T-helper 2 cell treated with Interferon-gamma antibody and Interleukin-4, amounts not matched to agents 5 μg/mL and 100 μg/mL, for 36 hours (primary cell): ENCODE measurements at regions not wholly inside any gene's neighbourhood (a gene's known extent, or its start where the extent isn't known, plus 50 kb on each side); places are given as distances from the start of the nearest gene placed in this dataset.
"Not testable (repeated sequence)": the region's sequence is repeated elsewhere in the genome, so short reads cannot be mapped to it uniquely, and the experiment has no call there.

Source experiments
- DNase-seq: peaks from one replicate; pipeline ENCODE4 v3.0.0; 2021; ENCODE audit warnings: low spot score
- H3K27ac Mint-ChIP-seq: one replicate; pipeline ENCODE4 v1.8.0; 2021; ENCODE audit warnings: mild to moderate bottlenecking, mixed read lengths
- H3K27me3 Mint-ChIP-seq: one replicate; pipeline ENCODE4 v1.8.0; 2021; ENCODE audit warnings: low read depth, mixed read lengths
- H3K36me3 Mint-ChIP-seq: one replicate; pipeline ENCODE4 v1.8.0; 2021; ENCODE audit warnings: low read depth, mixed read lengths
- H3K4me1 Mint-ChIP-seq: one replicate; pipeline ENCODE4 v1.8.0; 2021; ENCODE audit warnings: low read depth, mixed read lengths
- H3K4me3 Mint-ChIP-seq: one replicate; pipeline ENCODE4 v1.8.0; 2022; ENCODE audit warnings: mild to moderate bottlenecking, moderate library complexity, mixed read lengths
- H3K9me3 Mint-ChIP-seq: one replicate; pipeline ENCODE4 v1.8.0; 2021; ENCODE audit warnings: mixed read lengths

DNA sequence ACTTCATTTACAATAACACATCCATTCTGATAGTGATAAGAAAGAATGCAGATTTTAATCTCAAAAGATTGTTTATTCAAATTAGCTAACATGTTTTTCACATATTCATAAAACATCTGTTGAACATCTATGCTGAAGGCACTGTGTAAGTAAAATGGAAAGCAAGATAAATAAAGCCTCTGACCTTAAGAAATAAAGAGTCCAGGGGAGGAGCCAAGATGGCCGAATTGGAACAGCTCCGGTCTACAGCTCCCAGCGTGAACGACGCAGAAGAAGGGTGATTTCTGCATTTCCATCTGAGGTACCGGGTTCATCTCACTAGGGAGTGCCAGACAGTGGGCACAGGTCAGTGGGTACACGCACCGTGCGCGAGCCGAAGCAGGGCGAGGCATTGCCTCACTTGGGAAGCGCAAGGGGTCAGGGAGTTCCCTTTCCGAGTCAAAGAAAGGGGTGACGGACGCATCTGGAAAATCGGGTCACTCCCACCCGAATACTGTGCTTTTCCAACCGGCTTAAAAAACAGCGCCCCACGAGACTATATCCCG, 336.5 kb downstream of the CETN3 start:
- H3K36me3 Mint-ChIP-seq, H3K27me3 Mint-ChIP-seq, H3K27ac Mint-ChIP-seq, H3K4me1 Mint-ChIP-seq, DNase-seq, H3K4me3 Mint-ChIP-seq: not testable (repeated sequence)
- H3K9me3 Mint-ChIP-seq: peaks cover 12% of the 10 kb centered on the region

DNA sequence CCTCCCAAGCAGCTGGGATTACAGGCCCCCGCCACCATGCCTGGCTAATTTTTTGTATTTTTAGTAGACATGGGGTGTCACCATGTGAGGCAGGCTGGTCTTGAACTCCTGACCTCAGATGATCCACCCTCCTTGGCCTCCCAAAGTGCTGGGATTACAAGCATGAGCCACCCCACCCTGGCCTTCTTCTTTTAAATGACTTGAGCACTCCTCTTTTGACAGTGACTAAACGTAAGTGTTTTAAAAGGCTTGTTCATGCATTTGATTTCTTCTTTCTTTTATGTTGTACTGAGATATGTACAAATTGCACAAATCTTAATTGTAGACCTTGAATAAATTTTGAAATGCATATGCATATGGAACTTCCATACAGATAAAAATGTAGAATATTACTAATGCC, 337.9 kb downstream of the CETN3 start:
- Mint-ChIP-seq H3K9me3 (peaks cover 12% of the 10 kb centered on the region), H3K27ac (no peak overlapping the region), H3K36me3 (no peaks in the 10 kb centered on the region), H3K4me1 (no peaks in the 10 kb centered on the region), H3K4me3 (no peak overlapping the region), H3K27me3 (no peaks in the 10 kb centered on the region)
- DNase-seq: no peak

DNA sequence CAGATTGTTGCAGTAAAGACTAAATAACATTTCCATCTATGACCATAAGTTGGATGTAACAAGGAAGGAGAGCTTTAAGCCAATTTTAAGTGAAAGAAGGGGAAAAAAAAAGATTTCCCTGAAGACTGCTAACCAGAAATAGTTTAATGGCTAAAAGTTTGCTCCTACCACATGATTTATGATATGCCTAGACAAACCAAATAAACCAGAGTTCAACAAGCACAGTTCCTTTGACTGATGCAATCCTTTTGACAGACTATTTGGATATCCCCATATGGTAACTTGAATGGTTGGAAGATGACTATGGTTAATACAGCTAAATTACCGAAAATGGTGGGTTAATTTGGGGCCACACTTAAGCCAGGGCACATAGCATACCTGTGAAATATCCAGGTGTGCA, 338.5 kb downstream of the CETN3 start:
- H3K36me3 Mint-ChIP-seq: no peaks in the 10 kb centered on the region
- H3K4me1 Mint-ChIP-seq: no peaks in the 10 kb centered on the region
- DNase-seq: no peak
- H3K27ac Mint-ChIP-seq: no peak overlapping the region
- H3K9me3 Mint-ChIP-seq: peaks cover 12% of the 10 kb centered on the region
- no peaks in the 10 kb centered on the region for H3K27me3 Mint-ChIP-seq
- no peak overlapping the region for H3K4me3 Mint-ChIP-seq

DNA sequence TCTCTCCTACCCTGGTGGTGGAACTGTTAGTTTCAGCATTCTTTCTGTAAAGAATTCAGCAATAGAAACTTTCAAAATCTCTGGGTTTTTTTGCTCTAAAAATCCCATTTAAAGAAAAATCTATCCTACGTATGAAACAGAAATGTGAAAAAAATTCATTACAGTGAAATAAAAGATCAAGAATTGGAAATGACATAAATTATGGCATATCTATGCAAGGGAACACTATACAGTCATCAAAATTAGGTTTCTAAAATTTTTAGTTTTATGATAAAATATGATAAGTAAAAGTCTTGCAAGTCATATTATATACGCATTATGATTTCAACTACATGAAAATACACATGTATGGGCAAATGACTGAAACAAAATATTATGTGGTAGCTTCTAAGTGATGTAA, 342.6 kb downstream of the CETN3 start:
- Mint-ChIP-seq H3K4me3 (no peak overlapping the region), H3K36me3 (no peaks in the 10 kb centered on the region), H3K27me3 (no peaks in the 10 kb centered on the region), H3K27ac (no peak overlapping the region), H3K4me1 (no peaks in the 10 kb centered on the region), H3K9me3 (peaks cover 2% of the 10 kb centered on the region)
- DNase-seq: no peak

DNA sequence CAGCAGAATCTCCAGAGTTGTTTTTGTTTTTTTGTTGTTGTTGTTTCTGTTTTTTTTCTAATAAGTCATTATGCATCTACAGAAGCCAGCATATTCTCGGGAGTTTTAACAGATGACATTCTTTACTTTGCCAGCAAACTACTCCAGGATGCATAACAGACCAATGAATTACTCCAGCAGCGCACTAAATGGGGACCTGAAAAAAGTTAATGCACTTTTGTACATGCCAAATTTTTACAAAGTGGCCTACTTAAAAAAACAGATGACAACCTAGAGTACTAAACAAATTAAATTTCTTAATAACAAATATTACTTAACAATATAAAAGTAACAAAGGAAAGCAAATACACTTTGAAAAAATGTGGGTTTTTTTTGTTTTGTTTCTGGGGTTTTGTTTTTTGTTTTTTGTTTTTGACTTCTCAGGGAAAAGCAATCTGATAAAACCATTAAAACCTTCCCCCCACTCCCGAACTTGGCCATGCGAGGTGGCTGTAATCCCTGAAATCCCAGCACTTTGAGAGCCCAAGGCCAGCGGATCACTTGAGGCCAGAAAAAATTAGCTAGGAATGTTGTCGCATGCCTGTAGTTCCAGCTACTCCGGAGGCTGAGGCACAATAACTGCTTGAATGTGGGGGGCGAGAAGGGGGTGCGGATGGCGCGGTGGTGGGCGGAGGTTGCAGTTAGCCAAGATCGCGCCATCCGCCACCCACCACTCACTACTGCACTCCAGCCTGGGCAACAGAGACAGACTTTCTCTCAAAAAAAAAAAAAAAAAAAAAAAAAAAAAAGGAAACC, 352.4 kb downstream of the CETN3 start:
- DNase-seq: no peak
- no peaks in the 10 kb centered on the region for H3K27me3 Mint-ChIP-seq
- H3K27ac Mint-ChIP-seq: no peak overlapping the region
- peaks cover 10% of the 10 kb centered on the region for H3K9me3 Mint-ChIP-seq
- no peaks in the 10 kb centered on the region for H3K4me1 Mint-ChIP-seq
- no peaks in the 10 kb centered on the region for H3K36me3 Mint-ChIP-seq
- no peak overlapping the region for H3K4me3 Mint-ChIP-seq

DNA sequence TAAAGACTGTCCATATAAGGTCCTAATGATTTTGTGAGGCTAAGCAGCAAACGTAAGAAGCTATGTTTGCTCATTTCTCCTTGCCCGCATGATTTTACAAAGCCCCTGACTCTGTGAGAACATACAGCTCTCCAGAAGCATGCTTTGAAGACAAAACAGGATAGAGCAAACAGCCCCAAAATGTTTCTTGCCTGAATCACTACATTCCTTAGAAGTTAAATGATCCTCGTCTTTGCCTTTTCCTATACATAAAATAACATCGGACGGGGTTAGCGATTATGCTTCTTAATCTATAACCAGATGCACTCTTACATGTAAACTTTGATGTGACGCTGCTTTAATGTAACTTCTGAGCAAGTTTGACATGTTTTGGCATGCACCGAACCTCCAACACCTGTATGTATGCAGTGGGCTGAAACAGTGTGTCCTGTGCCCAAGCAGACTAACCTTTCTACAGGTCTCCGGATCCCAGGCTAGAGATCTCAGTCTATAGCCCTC, 353.7 kb downstream of the CETN3 start:
- no peak overlapping the region for H3K4me3 Mint-ChIP-seq
- no peaks in the 10 kb centered on the region for H3K4me1 Mint-ChIP-seq
- DNase-seq: no peak
- H3K27ac Mint-ChIP-seq: no peak overlapping the region
- no peaks in the 10 kb centered on the region for H3K27me3 Mint-ChIP-seq
- H3K36me3 Mint-ChIP-seq: no peaks in the 10 kb centered on the region
- peaks cover 5% of the 10 kb centered on the region for H3K9me3 Mint-ChIP-seq

DNA sequence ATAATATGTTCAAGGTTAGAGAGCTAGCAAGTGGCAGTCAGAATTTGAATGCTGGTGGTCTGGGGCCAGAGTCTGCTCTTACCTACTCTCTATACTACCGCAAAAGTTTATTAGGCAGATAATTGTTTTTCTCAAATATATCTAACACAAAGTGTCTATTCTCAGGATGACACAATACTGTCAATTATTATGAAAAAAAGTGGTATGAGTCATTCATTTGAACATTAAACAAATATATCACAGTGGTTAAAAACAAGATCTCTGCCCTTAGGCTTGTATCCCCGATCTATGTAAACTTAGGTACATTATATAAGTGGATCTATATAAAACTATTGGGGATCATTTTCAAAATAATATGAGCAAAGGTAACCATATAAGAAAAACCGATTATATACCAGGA, 354.9 kb downstream of the CETN3 start:
- Mint-ChIP-seq H3K9me3 (no peaks in the 10 kb centered on the region), H3K36me3 (no peaks in the 10 kb centered on the region), H3K4me3 (no peak overlapping the region), H3K4me1 (no peaks in the 10 kb centered on the region), H3K27me3 (no peaks in the 10 kb centered on the region), H3K27ac (no peak overlapping the region)
- DNase-seq: no peak

DNA sequence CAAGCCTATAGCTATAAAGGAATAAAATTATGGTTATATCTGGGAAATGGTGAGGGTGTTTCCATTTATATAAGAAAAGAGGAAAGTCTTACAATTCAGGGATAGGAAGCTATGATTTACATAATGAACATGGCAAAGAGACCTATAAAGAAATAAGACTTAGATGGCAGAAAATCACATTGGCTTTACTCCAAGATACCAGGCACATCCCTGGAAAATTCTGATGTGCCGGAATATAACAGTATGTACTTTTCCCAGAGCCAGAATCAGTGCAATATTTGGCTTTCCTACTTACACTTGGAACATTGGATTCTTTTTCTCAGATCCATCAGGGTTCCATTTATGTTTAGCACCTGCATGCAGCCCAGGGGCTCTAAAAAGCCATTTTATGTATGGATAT, 357.8 kb downstream of the CETN3 start:
- no peaks in the 10 kb centered on the region for H3K27me3 Mint-ChIP-seq
- H3K4me3 Mint-ChIP-seq: no peak overlapping the region
- no peak for DNase-seq
- no peaks in the 10 kb centered on the region for H3K36me3 Mint-ChIP-seq
- H3K27ac Mint-ChIP-seq: no peak overlapping the region
- H3K9me3 Mint-ChIP-seq: peaks cover 3% of the 10 kb centered on the region
- no peaks in the 10 kb centered on the region for H3K4me1 Mint-ChIP-seq

DNA sequence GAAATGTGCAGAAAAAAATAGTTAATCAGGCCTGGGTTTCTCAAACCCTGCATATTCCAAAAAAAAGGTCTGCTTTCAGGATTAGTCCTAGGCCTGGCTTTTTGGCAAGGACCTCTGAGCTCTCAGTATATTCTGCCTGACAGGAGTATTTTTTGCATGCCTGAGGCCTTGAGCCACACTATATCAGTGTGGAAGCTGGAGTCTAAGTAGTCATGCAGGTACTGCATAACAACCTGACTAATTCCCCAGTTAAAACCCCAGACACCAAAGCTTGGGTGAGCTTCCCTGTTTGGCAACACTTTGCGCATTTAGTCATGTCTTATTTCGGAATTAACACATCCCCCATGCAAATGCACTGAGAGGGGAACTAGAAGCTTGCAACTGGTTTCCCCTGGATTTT, 359.5 kb downstream of the CETN3 start:
- DNase-seq: no peak
- Mint-ChIP-seq H3K4me1 (no peaks in the 10 kb centered on the region), H3K27ac (no peak overlapping the region), H3K36me3 (no peaks in the 10 kb centered on the region), H3K9me3 (peaks cover 4% of the 10 kb centered on the region), H3K27me3 (no peaks in the 10 kb centered on the region), H3K4me3 (no peak overlapping the region)

DNA sequence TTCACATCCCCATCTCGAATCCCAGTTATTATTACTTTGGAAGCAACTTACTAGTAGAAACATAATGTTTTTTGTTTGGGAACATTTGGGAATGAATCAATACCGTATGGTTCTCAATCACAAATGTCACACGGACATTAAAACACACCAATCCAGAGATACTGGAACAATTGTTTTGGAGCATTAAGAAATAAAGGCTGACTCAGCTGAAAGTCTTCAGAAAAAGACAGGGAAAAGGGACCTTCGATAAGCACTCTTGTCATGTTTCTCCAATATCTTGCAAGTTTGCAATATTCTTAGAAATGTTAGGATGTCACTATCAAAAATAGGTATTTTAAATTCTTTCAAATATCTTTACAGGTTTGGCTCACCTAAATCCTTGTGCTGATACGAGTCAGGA, 362.4 kb downstream of the CETN3 start:
- DNase-seq: no peak
- peaks cover 10% of the 10 kb centered on the region for H3K9me3 Mint-ChIP-seq
- no peaks in the 10 kb centered on the region for H3K4me1 Mint-ChIP-seq
- H3K36me3 Mint-ChIP-seq: no peaks in the 10 kb centered on the region
- no peaks in the 10 kb centered on the region for H3K27me3 Mint-ChIP-seq
- no peak overlapping the region for H3K27ac Mint-ChIP-seq
- H3K4me3 Mint-ChIP-seq: no peak overlapping the region

DNA sequence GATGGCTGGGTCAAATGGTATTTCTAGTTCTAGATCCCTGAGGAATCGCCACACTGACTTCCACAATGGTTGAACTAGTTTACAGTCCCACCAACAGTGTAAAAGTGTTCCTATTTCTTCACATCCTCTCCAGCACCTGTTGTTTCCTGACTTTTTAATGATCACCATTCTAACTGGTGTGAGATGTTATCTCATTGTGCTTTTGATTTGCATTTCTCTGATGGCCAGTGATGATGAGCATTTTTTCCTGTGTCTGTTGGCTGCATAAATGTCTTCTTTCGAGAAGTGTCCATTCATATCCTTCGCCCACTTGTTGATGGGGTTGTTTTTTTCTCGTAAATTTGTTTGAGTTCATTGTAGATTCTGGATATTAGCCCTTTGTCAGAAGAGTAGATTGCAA, 369.5 kb downstream of the CETN3 start:
- H3K27ac Mint-ChIP-seq, H3K36me3 Mint-ChIP-seq, H3K4me3 Mint-ChIP-seq, H3K4me1 Mint-ChIP-seq, H3K27me3 Mint-ChIP-seq, DNase-seq: not testable (repeated sequence)
- H3K9me3 Mint-ChIP-seq: peaks cover 19% of the 10 kb centered on the region

DNA sequence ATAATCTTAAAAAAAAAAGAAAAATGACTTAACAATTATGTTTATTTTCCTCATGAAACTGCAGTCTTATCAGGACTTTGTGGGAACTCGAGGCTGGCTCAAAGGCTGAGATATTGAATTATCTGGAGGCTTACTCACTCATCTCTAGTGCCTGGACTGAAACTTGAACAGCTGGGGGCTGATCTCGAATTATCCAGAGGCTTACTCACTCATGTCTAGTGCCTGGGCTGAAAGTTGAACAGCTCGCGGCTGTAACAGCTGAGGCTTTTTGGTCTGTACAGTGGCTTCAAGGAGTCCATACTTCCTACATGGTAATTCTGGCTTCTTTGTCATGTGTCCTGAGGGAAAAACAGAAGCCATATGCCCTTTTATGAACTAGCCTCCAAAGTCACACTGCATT, 371.9 kb downstream of the CETN3 start:
- no peak for DNase-seq
- H3K4me1 Mint-ChIP-seq: no peaks in the 10 kb centered on the region

DNA sequence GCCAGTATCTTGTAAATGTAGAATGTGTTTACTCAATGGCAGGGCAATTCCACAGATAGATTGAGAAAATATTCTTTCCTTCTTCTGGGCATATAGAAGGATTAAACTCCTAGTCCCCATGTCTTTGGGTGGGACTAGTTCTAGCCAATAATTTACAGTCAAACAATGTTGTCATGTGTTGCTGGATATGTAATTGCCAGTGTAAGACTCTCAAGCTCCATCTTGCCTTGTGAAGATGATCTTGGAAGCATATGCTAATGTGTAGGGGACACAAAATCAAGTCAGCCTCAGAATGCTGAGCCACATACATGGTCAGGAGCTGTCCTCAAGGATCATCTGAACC, 386.9 kb downstream of the CETN3 start:
- Mint-ChIP-seq H3K4me1 (no peaks in the 10 kb centered on the region), H3K36me3 (no peaks in the 10 kb centered on the region), H3K9me3 (peaks cover 3% of the 10 kb centered on the region), H3K4me3 (no peak overlapping the region), H3K27ac (no peak overlapping the region), H3K27me3 (no peaks in the 10 kb centered on the region)
- DNase-seq: no peak

More for the DNA sequence above, 371.9 kb downstream of the CETN3 start:
- Mint-ChIP-seq H3K4me3 (no peak overlapping the region), H3K36me3 (no peaks in the 10 kb centered on the region), H3K9me3 (peaks cover 34% of the 10 kb centered on the region), H3K27me3 (no peaks in the 10 kb centered on the region), H3K27ac (no peak overlapping the region)

DNA sequence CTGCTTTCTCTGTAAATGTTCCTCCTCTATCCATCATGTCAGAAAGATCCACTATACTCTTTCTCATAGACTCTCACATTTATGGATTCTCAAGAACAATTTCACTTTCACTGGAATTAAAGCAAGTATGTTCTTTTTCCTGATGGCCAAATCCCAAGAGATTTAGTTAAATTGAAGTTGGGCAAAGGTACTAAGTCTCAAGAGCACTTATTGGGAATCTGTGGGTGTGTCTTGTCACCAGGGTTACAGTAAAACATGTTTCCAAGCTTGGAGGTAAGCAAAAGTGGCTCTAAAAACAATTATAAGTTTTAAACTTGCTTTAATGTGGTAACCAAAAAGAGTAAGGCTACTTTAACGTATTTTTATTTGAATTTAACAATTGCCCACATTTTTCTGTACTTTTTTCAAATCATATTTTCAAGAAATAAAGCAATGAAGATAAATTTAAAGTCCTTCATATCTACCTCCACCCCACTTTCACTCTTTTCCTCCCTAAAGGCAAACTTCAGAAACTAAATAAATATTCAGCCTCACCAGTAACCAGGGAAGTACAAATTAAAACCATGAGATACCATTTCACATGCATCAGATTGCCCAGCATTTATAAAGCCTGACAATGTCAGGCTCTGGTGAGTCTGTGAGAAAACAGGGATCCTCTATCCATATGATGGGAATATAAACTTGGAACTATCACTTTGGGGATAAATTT, 387.4 kb downstream of the CETN3 start:
- H3K9me3 Mint-ChIP-seq: peaks cover 3% of the 10 kb centered on the region
- DNase-seq: no peak
- no peaks in the 10 kb centered on the region for H3K4me1 Mint-ChIP-seq
- H3K27ac Mint-ChIP-seq: no peak overlapping the region
- H3K27me3 Mint-ChIP-seq: no peaks in the 10 kb centered on the region
- no peak overlapping the region for H3K4me3 Mint-ChIP-seq
- H3K36me3 Mint-ChIP-seq: no peaks in the 10 kb centered on the region
